ENCODE measurements at regions not wholly inside any gene's neighbourhood (a gene's known extent, or its start where the extent isn't known, plus 50 kb on each side); places are given as distances from the start of the nearest gene placed in this dataset.

DNA sequence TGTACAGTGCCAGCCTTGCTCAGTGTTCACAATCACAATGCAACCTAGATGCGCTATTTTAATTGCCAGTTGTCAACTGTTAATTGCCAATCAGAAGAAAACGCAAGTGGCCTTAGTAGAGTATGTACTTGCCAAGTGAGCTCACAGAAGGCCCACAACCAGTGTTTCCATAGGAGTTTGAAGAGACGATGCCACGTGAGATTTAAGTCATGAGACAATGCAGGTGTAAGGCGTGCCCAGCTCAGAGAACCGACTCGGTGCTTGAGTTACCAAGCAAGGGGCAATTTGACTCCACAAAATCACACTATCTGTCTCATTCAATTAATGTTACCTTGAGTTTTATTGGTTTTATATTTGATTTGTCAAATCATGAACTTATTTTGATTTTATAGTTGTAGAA, 65.6 kb downstream of the TEX35 start:
- peak overlapping the region; percentile 95 for H3K27ac ChIP-seq (ENCODE audit: low read depth, low read length)
- no peak for TF ChIP-seq EZH2phosphoT487 (IDR thresholded peaks at IDR 0.05; ENCODE audit: borderline replicate concordance, low read length)
- no peak for TF ChIP-seq CTCF (IDR thresholded peaks at IDR 0.05; ENCODE audit: low read depth, low read length, poor library complexity, severe bottlenecking)

GRCh38 chr1:178579095-178579494, 66.2 kb downstream of the TEX35 start:
- Histone ChIP-seq H3K4me3 (ENCODE audit: low read length) (peak overlapping the region; percentile 64), H3K4me2 (ENCODE audit: low read length) (peak overlapping the region; percentile 95)

More for the DNA sequence above, 65.6 kb downstream of the TEX35 start:
- H3F3A ChIP-seq (ENCODE audit: control insufficient read depth, insufficient read depth), result peaks cover 62% of the 10 kb centered on the region
- H3K79me2 ChIP-seq (ENCODE audit: control insufficient read depth, low read length), result peaks cover 3% of the 10 kb centered on the region; the same call in 1 of the 2 replicates
- no peaks in the 10 kb centered on the region for H4K20me1 ChIP-seq (ENCODE audit: control insufficient read depth, insufficient read depth, low read depth, low read length)
- H3K9me2 ChIP-seq (replicated peaks; ENCODE audit: control insufficient read depth, low read length), result no peaks in the 10 kb centered on the region
- peaks cover 2% of the 10 kb centered on the region; the same call in 1 of the 2 replicates for H3K36me3 ChIP-seq (ENCODE audit: control insufficient read depth, low read length)
- H3K4me3 ChIP-seq (ENCODE audit: low read length), result peak overlapping the region; percentile 64
- H3K9me3 ChIP-seq (ENCODE audit: control insufficient read depth, insufficient read depth, low read length), result no peaks in the 10 kb centered on the region
- H3K4me1 ChIP-seq (ENCODE audit: control insufficient read depth, low read length), result peaks cover 98% of the 10 kb centered on the region
- H3K4me2 ChIP-seq (ENCODE audit: low read length), result peak overlapping the region; percentile 95
- H3K27me3 ChIP-seq (ENCODE audit: control insufficient read depth, low read length), result no peaks in the 10 kb centered on the region

GRCh38 chr1:178579562-178579961, 66.7 kb downstream of the TEX35 start:
- Histone ChIP-seq H3K4me3 (ENCODE audit: low read length) (peak overlapping the region; percentile 64), H3K36me3 (ENCODE audit: control insufficient read depth, low read length) (no peaks in the 10 kb centered on the region; the same call in 1 of the 2 replicates), H3K4me1 (ENCODE audit: control insufficient read depth, low read length) (peaks cover 98% of the 10 kb centered on the region), H3K27ac (ENCODE audit: low read depth, low read length) (peak overlapping the region; percentile 95), H3K9me3 (ENCODE audit: control insufficient read depth, insufficient read depth, low read length) (no peaks in the 10 kb centered on the region), H3K9me2 (replicated peaks; ENCODE audit: control insufficient read depth, low read length) (no peaks in the 10 kb centered on the region), H3F3A (ENCODE audit: control insufficient read depth, insufficient read depth) (peaks cover 60% of the 10 kb centered on the region), H3K27me3 (ENCODE audit: control insufficient read depth, low read length) (no peaks in the 10 kb centered on the region), H4K20me1 (ENCODE audit: control insufficient read depth, insufficient read depth, low read depth, low read length) (no peaks in the 10 kb centered on the region), H3K4me2 (ENCODE audit: low read length) (peak overlapping the region; percentile 95), H3K79me2 (ENCODE audit: control insufficient read depth, low read length) (0 out of 2 replicates have a peak, but pooled peaks cover 3% of the 10 kb centered on the region)
- no peak for TF ChIP-seq CTCF (IDR thresholded peaks at IDR 0.05; ENCODE audit: low read depth, low read length, poor library complexity, severe bottlenecking)
- TF ChIP-seq EZH2phosphoT487 (IDR thresholded peaks at IDR 0.05; ENCODE audit: borderline replicate concordance, low read length), result no peak

More at GRCh38 chr1:178579095-178579494, 66.2 kb downstream of the TEX35 start:
- H3K4me1 ChIP-seq (ENCODE audit: control insufficient read depth, low read length), result peaks cover 98% of the 10 kb centered on the region
- H3K79me2 ChIP-seq (ENCODE audit: control insufficient read depth, low read length), result peaks cover 3% of the 10 kb centered on the region; the same call in 1 of the 2 replicates
- no peaks in the 10 kb centered on the region; the same call in 1 of the 2 replicates for H3K36me3 ChIP-seq (ENCODE audit: control insufficient read depth, low read length)
- no peaks in the 10 kb centered on the region for H3K9me2 ChIP-seq (replicated peaks; ENCODE audit: control insufficient read depth, low read length)
- no peaks in the 10 kb centered on the region for H3K9me3 ChIP-seq (ENCODE audit: control insufficient read depth, insufficient read depth, low read length)
- H3K27ac ChIP-seq (ENCODE audit: low read depth, low read length), result peak overlapping the region; percentile 95
- no peaks in the 10 kb centered on the region for H3K27me3 ChIP-seq (ENCODE audit: control insufficient read depth, low read length)
- H3F3A ChIP-seq (ENCODE audit: control insufficient read depth, insufficient read depth), result peaks cover 60% of the 10 kb centered on the region
- no peaks in the 10 kb centered on the region for H4K20me1 ChIP-seq (ENCODE audit: control insufficient read depth, insufficient read depth, low read depth, low read length)
- TF ChIP-seq EZH2phosphoT487 (IDR thresholded peaks at IDR 0.05; ENCODE audit: borderline replicate concordance, low read length) (no peak), CTCF (IDR thresholded peaks at IDR 0.05; ENCODE audit: low read depth, low read length, poor library complexity, severe bottlenecking) (no peak)
